Karpas-422 (cell line): ENCODE measurements at regions not wholly inside any gene's neighbourhood (a gene's known extent, or its start where the extent isn't known, plus 50 kb on each side); places are given as distances from the start of the nearest gene placed in this dataset.

Experiments used
- DNase-seq: peaks from one replicate; pipeline ENCODE4 v3.0.0-alpha.2; 2015
- H2AFZ ChIP-seq: fragments of 200-600 bp; sonication (generic); 2 replicates; pipeline ENCODE4 v1.6.1; 2014; ENCODE audit warnings: antibody characterized with exemption, low read length, mixed read lengths
- H3K27ac ChIP-seq: fragments of 200-600 bp; sonication (generic); 2 replicates; pipeline ENCODE4 v1.5.1; 2014; ENCODE audit warnings: mild to moderate bottlenecking, low read length, moderate library complexity
- H3K27me3 ChIP-seq: fragments of 200-600 bp; sonication (generic); 2 replicates; pipeline ENCODE4 v1.6.1; 2014; ENCODE audit warnings: low read length, mixed read lengths
- H3K36me3 ChIP-seq: fragments of 200-600 bp; sonication (generic); 2 replicates; pipeline ENCODE4 v1.6.1; 2014; ENCODE audit warnings: low read length, mixed read lengths; ENCODE audit not compliant: insufficient read depth
- H3K4me1 ChIP-seq: fragments of 200-600 bp; sonication (generic); 2 replicates; pipeline ENCODE4 v1.6.1; 2014; ENCODE audit warnings: mild to moderate bottlenecking, low read length, mixed read lengths
- H3K4me2 ChIP-seq: fragments of 200-600 bp; sonication (generic); 2 replicates; pipeline ENCODE4 v1.6.1; 2014; ENCODE audit warnings: low read length, low read depth, mild to moderate bottlenecking; ENCODE audit not compliant: poor library complexity, severe bottlenecking
- H3K4me3 ChIP-seq: fragments of 200-600 bp; sonication (generic); 2 replicates; pipeline ENCODE4 v1.5.1; 2014; ENCODE audit warnings: mild to moderate bottlenecking, antibody characterized with exemption, low read length, mixed read lengths
- H3K79me2 ChIP-seq: fragments of 200-600 bp; sonication (generic); 2 replicates; pipeline ENCODE4 v1.6.1; 2014; ENCODE audit warnings: mild to moderate bottlenecking, low read length, mixed read lengths
- H3K9ac ChIP-seq: fragments of 200-600 bp; sonication (generic); 2 replicates; pipeline ENCODE4 v1.6.0; 2014; ENCODE audit warnings: low read length
- H3K9me2 ChIP-seq: fragments of 200-600 bp; sonication (generic), shearing (Covaris generic); replicated peaks from 2 replicates; pipeline ENCODE4 v1.6.0; 2014; ENCODE audit warnings: mild to moderate bottlenecking, low read length, moderate library complexity; ENCODE audit not compliant: insufficient read depth
- H3K9me3 ChIP-seq: fragments of 300-700, 200-600 bp; sonication (generic); 2 replicates; pipeline ENCODE4 v1.6.1; 2014; ENCODE audit warnings: low read length, mixed read lengths
- H4K20me1 ChIP-seq: fragments of 200-600 bp; sonication (generic); 2 replicates; pipeline ENCODE4 v1.6.1; 2014; ENCODE audit warnings: mild to moderate bottlenecking, antibody characterized with exemption, low read length, low read depth; ENCODE audit not compliant: insufficient read depth

DNA sequence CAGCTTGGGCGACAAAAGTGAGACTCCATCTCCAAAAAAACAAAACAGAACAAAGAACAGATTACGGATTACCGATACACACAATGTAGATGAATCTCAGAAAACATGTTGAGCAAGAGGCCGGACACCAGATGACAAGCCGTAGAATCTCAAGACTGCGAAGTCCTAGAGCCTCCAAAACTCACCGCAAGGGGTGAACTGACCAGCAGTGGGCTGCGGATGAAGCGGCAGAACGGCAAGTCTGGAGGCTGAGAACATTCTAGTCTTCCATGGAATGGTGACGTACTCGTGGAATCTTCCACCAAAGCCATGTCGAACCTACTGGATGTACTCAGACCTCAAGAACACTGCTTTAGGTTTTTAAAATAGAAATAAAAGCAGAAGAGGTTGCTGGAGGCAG lies 198.8 kb downstream of the NDUFA10 start:
- Histone ChIP-seq H3K27me3 (no peaks in the 10 kb centered on the region), H3K27ac (no peak overlapping the region), H4K20me1 (no peaks in the 10 kb centered on the region), H3K4me1 (no peaks in the 10 kb centered on the region), H3K9ac (no peak overlapping the region), H3K9me3 (no peaks in the 10 kb centered on the region), H3K36me3 (no peaks in the 10 kb centered on the region), H3K79me2 (no peaks in the 10 kb centered on the region), H3K4me3 (no peak overlapping the region), H2AFZ (no peak overlapping the region), H3K4me2 (no peak overlapping the region), H3K9me2 (no peaks in the 10 kb centered on the region)
- DNase-seq, result no peak

DNA sequence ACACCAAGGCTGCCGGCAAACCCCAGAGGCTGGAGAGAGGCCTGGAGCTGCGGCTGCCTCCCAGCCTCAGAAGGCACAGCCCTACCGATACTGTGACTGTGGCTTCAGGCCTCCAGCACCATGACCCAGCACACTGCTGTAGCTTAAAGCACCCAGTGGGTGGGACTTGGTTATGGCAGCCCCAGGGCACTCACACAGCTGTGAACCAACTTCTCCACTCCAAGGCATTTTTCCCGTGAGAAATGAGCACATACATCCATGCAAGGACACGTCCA lies 199.5 kb downstream of the NDUFA10 start:
- H3K4me2 ChIP-seq, result no peak overlapping the region
- no peak overlapping the region for H2AFZ ChIP-seq
- no peaks in the 10 kb centered on the region for H3K9me2 ChIP-seq
- H3K27ac ChIP-seq, result no peak overlapping the region
- no peaks in the 10 kb centered on the region for H3K9me3 ChIP-seq
- no peaks in the 10 kb centered on the region for H3K36me3 ChIP-seq
- no peaks in the 10 kb centered on the region for H4K20me1 ChIP-seq
- DNase-seq, result no peak
- no peaks in the 10 kb centered on the region for H3K4me1 ChIP-seq
- H3K9ac ChIP-seq, result no peak overlapping the region
- H3K27me3 ChIP-seq, result no peaks in the 10 kb centered on the region
- H3K4me3 ChIP-seq, result no peak overlapping the region
- no peaks in the 10 kb centered on the region for H3K79me2 ChIP-seq

DNA sequence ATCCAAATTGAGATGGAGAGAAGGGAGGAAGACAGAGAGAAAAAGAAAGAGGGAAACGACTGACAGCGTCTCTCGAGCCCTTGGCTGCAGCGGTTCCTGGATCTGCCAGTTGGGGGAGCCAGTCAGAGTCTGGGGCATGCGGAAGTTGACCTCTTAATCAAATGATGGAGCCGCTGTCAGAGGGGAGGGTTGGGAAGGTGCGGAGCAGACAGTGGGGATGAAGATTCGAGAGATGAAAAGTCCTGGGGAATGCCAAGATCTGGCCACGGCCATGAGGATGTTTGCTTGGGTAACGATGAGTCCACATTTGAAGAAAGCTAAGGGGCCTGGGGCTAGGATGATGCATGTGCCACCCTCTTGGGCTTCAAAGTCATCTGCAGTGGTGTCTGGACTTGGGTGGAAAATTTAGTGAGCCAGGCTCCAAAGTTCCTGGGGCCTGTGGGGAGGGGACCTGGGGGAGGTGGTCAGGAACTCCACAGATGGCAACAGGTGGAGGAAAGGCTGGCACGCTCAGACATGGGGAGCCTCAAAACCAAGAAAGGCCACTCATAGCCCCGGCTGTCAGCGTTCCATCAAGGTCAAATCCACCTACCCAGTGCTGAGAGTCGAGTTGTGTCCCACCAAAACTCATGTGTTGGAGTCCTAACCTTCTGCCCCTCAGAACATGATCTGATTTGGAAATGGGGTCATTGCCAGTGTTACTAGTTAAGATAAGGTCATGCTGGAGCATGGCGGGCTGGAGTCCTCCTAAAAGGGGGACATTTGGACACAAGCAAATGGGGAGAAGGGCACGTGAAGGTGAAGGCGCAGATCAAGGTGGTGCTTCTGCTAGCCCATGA lies 200.1 kb downstream of the NDUFA10 start:
- Histone ChIP-seq H3K36me3 (no peaks in the 10 kb centered on the region), H3K9me3 (no peaks in the 10 kb centered on the region), H3K9ac (no peak overlapping the region), H3K4me1 (no peaks in the 10 kb centered on the region), H2AFZ (no peak overlapping the region), H3K4me3 (no peak overlapping the region), H4K20me1 (no peaks in the 10 kb centered on the region), H3K27ac (no peak overlapping the region), H3K9me2 (no peaks in the 10 kb centered on the region), H3K4me2 (no peak overlapping the region), H3K79me2 (no peaks in the 10 kb centered on the region), H3K27me3 (no peaks in the 10 kb centered on the region)
- DNase-seq, result no peak

DNA sequence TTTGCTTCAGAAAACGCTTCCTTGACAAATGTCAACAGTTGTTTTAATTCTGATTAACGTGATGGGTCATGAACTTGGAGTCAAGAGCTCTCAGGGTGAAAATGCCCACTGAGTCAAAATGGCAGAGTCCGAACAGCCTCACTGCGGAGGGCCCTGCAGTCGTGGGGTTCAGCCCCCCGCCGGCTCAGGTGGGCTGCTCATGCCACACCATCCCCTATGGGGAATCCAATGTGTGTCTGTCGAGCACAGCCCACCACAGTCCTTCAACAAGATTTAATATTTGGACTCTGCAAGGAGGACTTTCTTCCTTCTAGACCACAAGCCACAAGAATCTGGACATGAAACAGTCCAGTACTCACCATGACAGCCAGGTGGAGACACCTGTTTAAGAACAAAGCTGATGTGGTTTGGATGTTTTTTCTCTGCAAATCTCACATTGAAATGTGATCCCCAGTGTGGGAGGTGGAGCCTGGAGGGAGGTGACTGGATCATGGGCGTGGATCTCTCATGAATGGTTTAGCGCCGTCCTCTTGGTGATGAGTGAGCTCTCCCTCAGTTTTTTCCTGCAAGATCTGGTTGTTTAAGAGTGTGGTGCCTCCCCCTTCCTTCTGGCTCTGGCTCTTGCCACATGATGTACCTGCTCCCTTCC lies 201.0 kb downstream of the NDUFA10 start:
- DNase-seq, result peak; percentile 70
- no peak overlapping the region for H3K4me2 ChIP-seq
- no peaks in the 10 kb centered on the region for H3K27me3 ChIP-seq
- no peaks in the 10 kb centered on the region for H3K36me3 ChIP-seq
- H3K79me2 ChIP-seq, result no peaks in the 10 kb centered on the region
- no peaks in the 10 kb centered on the region for H3K9me2 ChIP-seq
- no peak overlapping the region for H2AFZ ChIP-seq
- H3K9me3 ChIP-seq, result no peaks in the 10 kb centered on the region
- H4K20me1 ChIP-seq, result no peaks in the 10 kb centered on the region
- H3K4me1 ChIP-seq, result no peaks in the 10 kb centered on the region
- no peak overlapping the region for H3K9ac ChIP-seq
- no peak overlapping the region for H3K27ac ChIP-seq
- H3K4me3 ChIP-seq, result no peak overlapping the region

DNA sequence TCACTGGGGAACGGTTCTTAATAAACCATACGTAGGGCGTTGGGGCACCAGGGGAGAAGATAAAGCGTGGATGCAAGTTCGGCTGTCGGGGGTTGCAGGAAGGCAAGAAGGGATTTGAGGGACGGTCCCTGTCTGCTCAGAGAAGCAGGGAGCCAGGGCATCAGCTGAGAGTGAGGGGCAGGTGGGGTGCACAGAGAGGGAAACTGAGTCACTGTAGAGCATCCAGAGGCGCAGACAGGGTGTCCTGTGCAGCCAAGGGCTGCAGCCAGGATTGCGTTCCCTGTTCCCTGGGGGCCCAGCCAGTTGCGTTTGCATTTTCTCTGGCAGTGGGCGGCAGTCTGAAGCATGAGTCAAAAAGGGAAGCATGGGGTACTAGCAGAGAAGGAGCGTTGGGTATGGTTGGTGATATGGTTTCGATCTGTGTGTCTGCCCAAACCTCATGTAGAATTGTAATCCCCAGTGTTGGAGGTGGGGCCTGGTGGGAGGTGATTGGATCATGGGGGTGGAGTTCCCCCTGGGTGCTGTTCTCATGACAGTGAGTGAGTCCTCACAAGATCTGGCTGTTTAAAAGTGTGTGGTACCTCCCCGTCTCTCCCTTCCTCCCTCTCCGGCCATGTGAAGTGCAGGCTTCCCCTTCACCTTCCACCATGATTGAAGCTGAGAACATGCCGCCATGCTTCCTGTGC lies 202.9 kb downstream of the NDUFA10 start:
- no peaks in the 10 kb centered on the region for H3K9me2 ChIP-seq
- no peak for DNase-seq
- no peaks in the 10 kb centered on the region for H3K27me3 ChIP-seq
- H3K36me3 ChIP-seq, result no peaks in the 10 kb centered on the region
- H3K9ac ChIP-seq, result no peak overlapping the region
- no peaks in the 10 kb centered on the region for H3K4me1 ChIP-seq
- H3K4me2 ChIP-seq, result no peak overlapping the region
- H2AFZ ChIP-seq, result no peak overlapping the region
- H4K20me1 ChIP-seq, result no peaks in the 10 kb centered on the region
- H3K4me3 ChIP-seq, result no peak overlapping the region
- H3K27ac ChIP-seq, result no peak overlapping the region
- no peaks in the 10 kb centered on the region for H3K9me3 ChIP-seq
- no peaks in the 10 kb centered on the region for H3K79me2 ChIP-seq

DNA sequence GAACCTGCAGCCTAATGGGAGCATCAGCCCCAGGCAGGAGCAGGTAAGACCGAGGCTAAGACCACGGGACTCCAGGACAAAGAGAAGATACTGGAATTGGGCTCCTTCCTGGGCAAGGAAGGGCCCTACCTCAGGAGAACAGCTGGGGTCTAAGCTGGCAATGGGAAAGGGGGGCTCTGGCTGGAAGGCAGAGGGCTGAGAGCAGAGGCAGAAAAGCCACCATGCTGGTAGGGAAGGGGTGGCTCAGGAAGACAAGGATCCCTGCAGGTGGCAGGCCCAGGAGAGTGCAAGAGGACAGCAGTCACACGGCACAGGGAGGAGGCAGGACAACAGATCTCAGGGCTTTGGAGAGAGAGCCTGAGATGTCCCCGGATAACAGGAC lies 203.5 kb downstream of the NDUFA10 start:
- H3K36me3 ChIP-seq, result no peaks in the 10 kb centered on the region
- no peaks in the 10 kb centered on the region for H4K20me1 ChIP-seq
- no peaks in the 10 kb centered on the region for H3K9me3 ChIP-seq
- no peak overlapping the region for H3K4me3 ChIP-seq
- H3K4me1 ChIP-seq, result peaks cover 3% of the 10 kb centered on the region; the same call in 1 of the 2 replicates
- no peaks in the 10 kb centered on the region for H3K9me2 ChIP-seq
- H3K4me2 ChIP-seq, result no peak overlapping the region
- H3K79me2 ChIP-seq, result no peaks in the 10 kb centered on the region
- H3K27me3 ChIP-seq, result no peaks in the 10 kb centered on the region
- no peak for DNase-seq
- no peak overlapping the region for H3K9ac ChIP-seq
- no peak overlapping the region for H3K27ac ChIP-seq
- no peak overlapping the region for H2AFZ ChIP-seq

DNA sequence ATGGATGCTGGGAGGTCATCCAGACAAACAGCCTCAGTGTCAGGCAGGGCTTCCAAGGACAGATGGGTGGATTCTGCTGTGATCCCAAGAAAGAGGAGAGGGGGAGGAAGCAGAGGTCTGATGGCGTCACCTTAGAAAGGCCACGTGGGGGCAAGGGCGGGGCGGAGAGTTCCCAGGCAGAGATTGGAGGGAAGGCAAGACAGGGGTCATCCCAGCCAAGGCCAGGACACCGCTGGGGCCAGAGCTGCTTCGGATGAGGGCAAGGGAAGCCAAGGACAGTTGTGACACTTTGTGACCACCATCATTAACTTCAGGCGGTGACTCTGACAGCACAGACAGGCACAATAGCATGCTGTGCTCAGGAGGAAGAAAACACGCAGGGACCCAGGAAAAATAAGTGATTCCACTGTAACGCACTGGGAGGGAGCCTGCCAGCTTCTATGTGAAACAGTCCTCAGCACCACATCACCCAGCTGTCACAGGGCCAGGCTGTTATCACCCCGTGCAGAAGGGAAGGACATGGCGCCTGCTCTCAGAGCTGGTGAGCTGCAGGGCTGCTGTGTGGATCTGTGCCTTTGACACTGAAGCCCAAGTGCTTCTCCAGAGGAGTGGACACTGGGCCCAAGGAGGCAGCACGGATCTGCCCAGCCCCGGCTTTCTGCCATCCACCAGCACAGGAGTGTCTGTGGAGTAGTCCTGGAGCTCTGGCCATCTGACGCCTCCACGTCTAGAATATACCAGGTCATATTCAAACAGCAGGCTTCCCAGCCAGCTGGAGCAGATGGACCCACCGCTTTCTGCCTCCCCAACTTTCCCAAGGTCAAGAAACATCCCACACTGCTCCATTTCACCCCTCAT lies 204.1 kb downstream of the NDUFA10 start:
- H2AFZ ChIP-seq, result no peak overlapping the region
- no peaks in the 10 kb centered on the region for H3K36me3 ChIP-seq
- H3K4me1 ChIP-seq, result peaks cover 4% of the 10 kb centered on the region; the same call in 1 of the 2 replicates
- H3K9me2 ChIP-seq, result no peaks in the 10 kb centered on the region
- H3K79me2 ChIP-seq, result no peaks in the 10 kb centered on the region
- no peak overlapping the region for H3K27ac ChIP-seq
- no peak overlapping the region for H3K9ac ChIP-seq
- H3K9me3 ChIP-seq, result no peaks in the 10 kb centered on the region
- H3K27me3 ChIP-seq, result no peaks in the 10 kb centered on the region
- no peak for DNase-seq
- no peak overlapping the region for H3K4me3 ChIP-seq
- no peaks in the 10 kb centered on the region for H4K20me1 ChIP-seq
- no peak overlapping the region for H3K4me2 ChIP-seq
